Mesenchymal stem cell (in vitro differentiated cells and primary cell): ENCODE measurements at regions not wholly inside any gene's neighbourhood (a gene's known extent, or its start where the extent isn't known, plus 50 kb on each side); places are given as distances from the start of the nearest gene placed in this dataset.

ENCODE experiments used
- DNase-seq: peaks from one replicate; pipeline ENCODE4 v3.0.0-alpha.2; 2013
- H2AFZ ChIP-seq: one replicate; pipeline ENCODE4 v1.6.1; 2013; ENCODE audit warnings: low read depth, mild to moderate bottlenecking, control low read depth, inconsistent platforms, low read length, moderate library complexity
- H2AK5ac ChIP-seq: 2 replicates; pipeline ENCODE4 v1.6.1; 2013; ENCODE audit warnings: low read length, moderate library complexity, mild to moderate bottlenecking, inconsistent platforms; ENCODE audit not compliant: severe bottlenecking
- H2BK120ac ChIP-seq: one replicate; pipeline ENCODE4 v1.6.1; 2013; ENCODE audit warnings: low read depth, mild to moderate bottlenecking, inconsistent platforms, low read length, moderate library complexity
- H2BK12ac ChIP-seq, 2 experiments: one replicate each; pipeline ENCODE4 v1.6.1; 2013; ENCODE audit warnings: inconsistent platforms in 2 of 2, low read length in 2 of 2, mild to moderate bottlenecking in 2 of 2, moderate library complexity in 2 of 2, control low read depth in 1 of 2
- H2BK15ac ChIP-seq: one replicate; pipeline ENCODE4 v1.6.1; 2013; ENCODE audit warnings: mild to moderate bottlenecking, low read depth, inconsistent platforms; ENCODE audit not compliant: poor library complexity, severe bottlenecking
- H2BK5ac ChIP-seq: 2 replicates; pipeline ENCODE4 v1.6.1; 2013; ENCODE audit warnings: low read depth, mild to moderate bottlenecking, low read length, control low read depth, inconsistent platforms; ENCODE audit not compliant: poor library complexity, severe bottlenecking
- H3K14ac ChIP-seq, 2 experiments: one replicate each; pipeline ENCODE4 v1.6.1; 2013; ENCODE audit warnings: inconsistent platforms in 2 of 2, low read length in 2 of 2, control low read depth in 1 of 2, mild to moderate bottlenecking in 1 of 2, moderate library complexity in 1 of 2
- H3K18ac ChIP-seq, 2 experiments: one replicate each; pipeline ENCODE4 v1.6.1; 2013; ENCODE audit warnings: inconsistent platforms in 2 of 2, low read length in 2 of 2, control low read depth in 1 of 2, low read depth in 1 of 2, mild to moderate bottlenecking in 1 of 2
- H3K23ac ChIP-seq, 2 experiments: one replicate each; pipeline ENCODE4 v1.6.1; 2013; ENCODE audit warnings: inconsistent platforms in 2 of 2, low read length in 2 of 2, mild to moderate bottlenecking in 2 of 2, moderate library complexity in 2 of 2, control low read depth in 1 of 2
- H3K27ac ChIP-seq: 2 replicates; pipeline ENCODE4 v1.5.1; 2013; ENCODE audit warnings: mild to moderate bottlenecking, moderate library complexity, low read length, control low read depth, inconsistent platforms; ENCODE audit not compliant: poor library complexity, severe bottlenecking
- H3K27me3 ChIP-seq, 2 experiments: 2 replicates each; pipeline versions ENCODE4 v1.6.1 to v1.7.0; 2013; ENCODE audit warnings: low read length in 2 of 2, mild to moderate bottlenecking in 2 of 2, moderate library complexity in 2 of 2, control low read depth in 1 of 2, inconsistent platforms in 1 of 2; ENCODE audit not compliant: control insufficient read depth in 1 of 2, insufficient read depth in 1 of 2
- H3K36me3 ChIP-seq, 2 experiments: 2 replicates each; pipeline versions ENCODE4 v1.6.1 to v1.7.0; 2013; ENCODE audit warnings: low read length in 2 of 2, control low read depth in 1 of 2, inconsistent platforms in 1 of 2, low read depth in 1 of 2, mild to moderate bottlenecking in 1 of 2; ENCODE audit not compliant: insufficient read depth in 2 of 2, control insufficient read depth in 1 of 2
- H3K4ac ChIP-seq, 2 experiments: one replicate each; pipeline ENCODE4 v1.6.1; 2013; ENCODE audit warnings: inconsistent platforms in 2 of 2, low read length in 2 of 2, mild to moderate bottlenecking in 2 of 2, moderate library complexity in 2 of 2, control low read depth in 1 of 2, low read depth in 1 of 2
- H3K4me1 ChIP-seq: 2 replicates; pipeline ENCODE4 v1.6.1; 2013; ENCODE audit warnings: low read depth, low read length, control low read depth; ENCODE audit not compliant: control insufficient read depth, insufficient read depth
- H3K4me2 ChIP-seq: 2 replicates; pipeline ENCODE4 v1.6.1; 2013; ENCODE audit warnings: low read length, mild to moderate bottlenecking, inconsistent platforms; ENCODE audit not compliant: poor library complexity, severe bottlenecking
- H3K4me3 ChIP-seq, 2 experiments: 2 replicates each; pipeline versions ENCODE4 v1.5.1 to v1.7.0; 2013; ENCODE audit warnings: low read length in 2 of 2, mild to moderate bottlenecking in 2 of 2, control low read depth in 1 of 2, low read depth in 1 of 2; ENCODE audit not compliant: insufficient read depth in 1 of 2
- H3K79me1 ChIP-seq: replicated peaks from 2 replicates; pipeline ENCODE4 v1.6.1; 2013; ENCODE audit warnings: mild to moderate bottlenecking, control low read depth, low read length, inconsistent platforms; ENCODE audit not compliant: poor library complexity, severe bottlenecking
- H3K9ac ChIP-seq: 2 replicates; pipeline ENCODE4 v1.7.0; 2013; ENCODE audit warnings: mild to moderate bottlenecking, low read length, moderate library complexity
- H3K9me3 ChIP-seq: 2 replicates; pipeline ENCODE4 v1.7.0; 2013; ENCODE audit warnings: mild to moderate bottlenecking, low read length; ENCODE audit not compliant: control insufficient read depth
- H4K8ac ChIP-seq: one replicate; pipeline ENCODE4 v1.6.1; 2013; ENCODE audit warnings: inconsistent platforms, mild to moderate bottlenecking, low read length, moderate library complexity
- H4K91ac ChIP-seq: one replicate; pipeline ENCODE4 v1.6.1; 2013; ENCODE audit warnings: mild to moderate bottlenecking, low read length, inconsistent platforms
- WGBS: methylation state at CpG from one replicate; pipeline ENCODE4 v1.1.7; 2013; ENCODE audit warnings: mixed read lengths; 5-methylcytosine and 5-hydroxymethylcytosine counted together

DNA sequence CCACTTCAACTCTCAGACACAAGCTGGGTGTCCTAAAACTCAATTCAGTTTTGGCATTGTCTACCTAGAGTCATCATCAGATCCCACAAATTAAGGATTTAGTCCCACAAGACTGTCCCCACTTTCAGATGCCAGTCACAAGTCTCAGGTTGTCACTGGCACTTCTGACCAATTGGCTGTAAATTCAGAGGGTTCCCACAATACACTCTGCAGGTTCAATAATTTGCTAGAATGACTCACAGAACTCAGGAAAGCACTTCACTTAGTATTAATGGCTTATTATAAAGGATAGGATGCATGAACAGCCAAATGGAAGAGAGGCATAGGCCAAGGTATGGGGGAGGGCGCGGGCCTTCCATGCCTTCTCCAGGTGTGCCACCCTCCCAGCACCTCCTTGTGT, 209.1 kb downstream of the SREK1 start:
- Histone ChIP-seq H3K4ac (no peak overlapping the region), H4K91ac (no peak overlapping the region), H4K8ac (no peak overlapping the region), H3K4me2 (no peak overlapping the region), H2BK12ac (no peak overlapping the region), H2AFZ (no peak overlapping the region), H3K9me3 (no peaks in the 10 kb centered on the region), H3K4me1 (no peaks in the 10 kb centered on the region), H3K23ac (no peak overlapping the region), H2AK5ac (no peak overlapping the region), H2BK15ac (no peak overlapping the region), H3K4me3 (no peak overlapping the region), H3K27ac (no peak overlapping the region), H3K9ac (no peak overlapping the region), H3K27me3 (peaks cover 0 to 24% of the 10 kb centered on the region in 2 experiments), H3K14ac (no peak overlapping the region), H3K18ac (no peak overlapping the region), H2BK120ac (no peak overlapping the region), H3K36me3 (no peaks in the 10 kb centered on the region), H3K79me1 (no peaks in the 10 kb centered on the region), H2BK5ac (no peak overlapping the region)
- WGBS: no CpG with 5 or more reads among the region's 2 CpGs
- no peak for DNase-seq

DNA sequence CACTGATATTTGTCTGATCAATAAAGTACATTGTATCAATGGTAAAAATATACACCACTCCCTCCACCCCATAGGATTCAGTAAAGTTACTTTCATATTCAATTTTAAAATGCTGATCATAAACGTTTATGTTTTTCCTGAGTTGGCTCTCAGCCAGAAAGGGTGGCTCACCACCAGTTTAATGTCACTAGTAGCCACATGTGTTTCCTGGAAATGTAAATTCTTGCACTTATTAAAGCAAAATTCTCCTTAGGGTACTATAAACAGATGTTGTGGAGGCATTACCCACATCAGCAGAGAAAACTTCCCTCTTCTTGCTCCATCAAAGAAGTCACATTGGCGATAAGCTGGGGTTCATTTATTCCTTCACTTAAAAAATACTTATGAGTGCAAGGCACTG, 210.3 kb downstream of the SREK1 start:
- DNase-seq: no peak
- H3K18ac ChIP-seq: no peak overlapping the region
- peaks cover 0 to 13% of the 10 kb centered on the region in 2 experiments for H3K27me3 ChIP-seq
- H3K23ac ChIP-seq: no peak overlapping the region
- no peaks in the 10 kb centered on the region for H3K4me1 ChIP-seq
- no peak overlapping the region for H3K14ac ChIP-seq
- H4K8ac ChIP-seq: no peak overlapping the region
- no peak overlapping the region for H3K9ac ChIP-seq
- H2BK5ac ChIP-seq: no peak overlapping the region
- no peaks in the 10 kb centered on the region for H3K79me1 ChIP-seq
- 67% methylated on average over 1 of the region's 2 CpGs for WGBS
- H3K36me3 ChIP-seq: no peaks in the 10 kb centered on the region
- no peak overlapping the region for H3K4me3 ChIP-seq
- H3K27ac ChIP-seq: no peak overlapping the region
- no peak overlapping the region for H3K4ac ChIP-seq
- no peak overlapping the region for H2AFZ ChIP-seq
- no peak overlapping the region for H3K4me2 ChIP-seq
- no peak overlapping the region for H4K91ac ChIP-seq
- H2BK15ac ChIP-seq: no peak overlapping the region
- H3K9me3 ChIP-seq: no peaks in the 10 kb centered on the region
- H2AK5ac ChIP-seq: no peak overlapping the region
- no peak overlapping the region for H2BK12ac ChIP-seq
- no peak overlapping the region for H2BK120ac ChIP-seq

DNA sequence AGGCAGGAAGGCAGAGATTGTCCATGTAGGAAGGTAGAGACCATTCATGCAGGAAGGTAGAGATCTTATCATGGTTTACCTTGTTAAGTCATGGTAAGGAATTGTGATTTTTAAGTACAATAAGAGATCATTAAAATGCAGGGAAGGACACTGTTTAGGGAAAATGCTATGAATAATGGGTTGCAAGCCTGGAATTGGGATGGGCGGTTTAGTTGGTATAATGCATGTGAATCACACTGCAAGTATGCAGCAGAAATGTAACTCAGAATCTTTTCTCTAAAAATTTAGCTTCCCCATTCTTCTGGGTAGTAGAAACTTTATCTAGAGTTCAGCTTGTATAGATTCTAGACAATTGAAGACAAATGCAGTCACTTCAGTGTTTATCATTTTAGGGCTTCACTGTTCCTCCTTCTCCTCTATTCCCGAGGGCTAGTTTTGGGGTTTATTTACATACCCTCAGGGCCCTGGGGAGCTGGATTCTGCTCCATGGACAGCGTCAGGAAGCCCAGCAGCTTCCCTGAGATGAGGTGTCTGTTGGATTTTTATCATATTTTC, 212.0 kb downstream of the SREK1 start:
- no peaks in the 10 kb centered on the region for H3K36me3 ChIP-seq
- no peak overlapping the region for H3K4ac ChIP-seq
- no peak overlapping the region for H3K23ac ChIP-seq
- no peak overlapping the region for H4K91ac ChIP-seq
- H2BK120ac ChIP-seq: no peak overlapping the region
- no peaks in the 10 kb centered on the region for H3K4me1 ChIP-seq
- no peak overlapping the region for H2BK15ac ChIP-seq
- H4K8ac ChIP-seq: no peak overlapping the region
- no peaks in the 10 kb centered on the region for H3K79me1 ChIP-seq
- H2BK5ac ChIP-seq: no peak overlapping the region
- H3K18ac ChIP-seq: no peak overlapping the region
- no peaks in the 10 kb centered on the region for H3K9me3 ChIP-seq
- H3K9ac ChIP-seq: no peak overlapping the region
- peak overlapping the region in 1 of 2 experiments; percentile 12 for H3K14ac ChIP-seq
- H2AK5ac ChIP-seq: no peak overlapping the region
- no peak overlapping the region for H3K4me2 ChIP-seq
- no peak for DNase-seq
- no peak overlapping the region for H3K27ac ChIP-seq
- H2AFZ ChIP-seq: no peak overlapping the region
- WGBS: 69% methylated on average over 2 of the region's 3 CpGs
- peaks cover 0 to 9% of the 10 kb centered on the region in 2 experiments for H3K27me3 ChIP-seq
- H3K4me3 ChIP-seq: no peak overlapping the region
- no peak overlapping the region for H2BK12ac ChIP-seq

DNA sequence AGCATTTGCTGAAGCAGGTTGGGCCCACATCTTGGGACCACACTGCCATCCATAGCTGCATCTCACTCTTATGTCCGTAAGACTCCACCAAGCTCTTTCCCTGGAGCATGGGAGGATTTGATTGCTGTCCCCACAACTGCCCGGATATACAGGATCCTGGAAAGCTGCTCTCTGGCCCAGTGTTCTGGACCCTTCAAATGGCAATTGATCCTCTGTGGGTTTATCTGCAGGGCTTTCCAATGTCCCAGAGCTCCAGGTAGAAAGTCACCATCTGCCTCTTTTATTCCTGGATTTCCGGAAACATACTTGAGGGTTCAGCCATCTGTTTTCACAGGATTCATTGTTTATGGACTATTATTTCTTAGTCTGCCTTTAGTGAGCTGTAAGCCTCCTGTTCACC, 214.6 kb downstream of the SREK1 start:
- no peak overlapping the region for H3K27ac ChIP-seq
- H3K4me1 ChIP-seq: no peaks in the 10 kb centered on the region
- no peaks in the 10 kb centered on the region for H3K9me3 ChIP-seq
- peaks cover 0 to 7% of the 10 kb centered on the region in 2 experiments for H3K27me3 ChIP-seq
- H3K4me3 ChIP-seq: no peak overlapping the region
- H2BK15ac ChIP-seq: no peak overlapping the region
- no peak overlapping the region for H3K23ac ChIP-seq
- H2AK5ac ChIP-seq: no peak overlapping the region
- H3K9ac ChIP-seq: no peak overlapping the region
- no peak overlapping the region for H2BK5ac ChIP-seq
- H3K4ac ChIP-seq: no peak overlapping the region
- H2BK12ac ChIP-seq: no peak overlapping the region
- H3K79me1 ChIP-seq: no peaks in the 10 kb centered on the region
- no peak overlapping the region for H4K91ac ChIP-seq
- no peak overlapping the region for H3K14ac ChIP-seq
- no peaks in the 10 kb centered on the region for H3K36me3 ChIP-seq
- no peak overlapping the region for H4K8ac ChIP-seq
- 96% methylated on average over 3 of the region's 3 CpGs for WGBS
- no peak overlapping the region for H3K18ac ChIP-seq
- DNase-seq: no peak
- H2BK120ac ChIP-seq: no peak overlapping the region
- no peak overlapping the region for H3K4me2 ChIP-seq
- H2AFZ ChIP-seq: no peak overlapping the region
